HEK293T (cell line): ENCODE measurements at regions not wholly inside any gene's neighbourhood (a gene's known extent, or its start where the extent isn't known, plus 50 kb on each side); places are given as distances from the start of the nearest gene placed in this dataset.

ENCODE experiments used
- CTCF ChIA-PET: fragments of 350-600 bp; formaldehyde crosslinking; extraction: SDS; loops from one replicate; lab custom pipeline; 2021; ENCODE audit warnings: antibody characterized with exemption, inconsistent platforms; lab: Yijun Ruan, JAX
- POLR2A ChIA-PET: fragments of 350-600 bp; formaldehyde crosslinking; extraction: SDS; loops from one replicate; lab custom pipeline; 2020; ENCODE audit warnings: antibody characterized with exemption, inconsistent platforms; lab: Yijun Ruan, JAX
- DNase-seq: peaks from one replicate; pipeline ENCODE4 v3.0.0; 2012; ENCODE audit warnings: mixed read lengths; ENCODE audit errors: extremely low spot score
- ARNT ChIP-seq: fragments of 450-650 bp; IDR thresholded peaks from 2 replicates; pipeline ENCODE4 v1.6.1; 2017; ENCODE audit warnings: mild to moderate bottlenecking
- BHLHE40 ChIP-seq: fragments of 450-650 bp; IDR thresholded peaks from 2 replicates; pipeline ENCODE4 v1.6.1; 2016; ENCODE audit warnings: mild to moderate bottlenecking, moderate library complexity, borderline replicate concordance
- CTBP1 ChIP-seq: fragments of 450-650 bp; IDR thresholded peaks from 2 replicates; pipeline ENCODE4 v1.6.1; 2016; ENCODE audit warnings: borderline replicate concordance
- ELF4 ChIP-seq: fragments of 450-650 bp; IDR thresholded peaks from 2 replicates; pipeline ENCODE4 v1.6.1; 2017; ENCODE audit warnings: antibody characterized with exemption
- FOXA1 ChIP-seq: fragments of 450-650 bp; IDR thresholded peaks from 2 replicates; pipeline ENCODE4 v1.6.1; 2016; ENCODE audit warnings: mild to moderate bottlenecking
- FOXK2 ChIP-seq: fragments of 450-650 bp; IDR thresholded peaks from 2 replicates; pipeline ENCODE4 v1.6.1; 2016; ENCODE audit warnings: mild to moderate bottlenecking
- FOXM1 ChIP-seq: fragments of 450-650 bp; IDR thresholded peaks from 2 replicates; pipeline ENCODE4 v1.6.1; 2017; ENCODE audit warnings: mild to moderate bottlenecking, borderline replicate concordance
- HDGF ChIP-seq: fragments of 450-650 bp; IDR thresholded peaks from 2 replicates; pipeline ENCODE4 v1.6.1; 2017; ENCODE audit warnings: antibody characterized with exemption, borderline replicate concordance
- L3MBTL2 ChIP-seq: fragments of 450-650 bp; conservative IDR thresholded peaks from 2 replicates; pipeline ENCODE4 v1.6.1; 2016; ENCODE audit warnings: mild to moderate bottlenecking
- LEF1 ChIP-seq: fragments of 450-650 bp; IDR thresholded peaks from 2 replicates; pipeline ENCODE4 v1.6.1; 2017; ENCODE audit warnings: mild to moderate bottlenecking, borderline replicate concordance
- NFRKB ChIP-seq: fragments of 450-650 bp; IDR thresholded peaks from 2 replicates; pipeline ENCODE4 v1.6.1; 2016; ENCODE audit warnings: mild to moderate bottlenecking, moderate library complexity
- SP1 ChIP-seq: fragments of 450-650 bp; IDR thresholded peaks from 2 replicates; pipeline ENCODE4 v1.6.1; 2017
- SUZ12 ChIP-seq: fragments of 450-650 bp; IDR thresholded peaks from 2 replicates; pipeline ENCODE4 v1.6.1; 2016; ENCODE audit warnings: mild to moderate bottlenecking
- TARDBP ChIP-seq: fragments of 450-650 bp; IDR thresholded peaks from 2 replicates; pipeline ENCODE4 v1.6.1; 2016
- ZNF384 ChIP-seq: fragments of 450-650 bp; IDR thresholded peaks from 2 replicates; pipeline ENCODE4 v1.6.1; 2016
- TF ChIP-seq, protein P1 (sequence below): fragments of 450-650 bp; IDR thresholded peaks from 2 replicates; pipeline ENCODE4 v1.6.1; 2016

- CTCF ChIA-PET: interaction anchor here (0.5 kb wide), 1 partner anchor 967 kb away, joined by 4 read pairs; no protein-coding TSS in a partner anchor
- POLR2A ChIA-PET: no interaction called here
- no peak for TF ChIP-seq LEF1
- TF ChIP-seq BHLHE40: no peak
- TF ChIP-seq L3MBTL2: no peak
- TF ChIP-seq, protein P1, sequence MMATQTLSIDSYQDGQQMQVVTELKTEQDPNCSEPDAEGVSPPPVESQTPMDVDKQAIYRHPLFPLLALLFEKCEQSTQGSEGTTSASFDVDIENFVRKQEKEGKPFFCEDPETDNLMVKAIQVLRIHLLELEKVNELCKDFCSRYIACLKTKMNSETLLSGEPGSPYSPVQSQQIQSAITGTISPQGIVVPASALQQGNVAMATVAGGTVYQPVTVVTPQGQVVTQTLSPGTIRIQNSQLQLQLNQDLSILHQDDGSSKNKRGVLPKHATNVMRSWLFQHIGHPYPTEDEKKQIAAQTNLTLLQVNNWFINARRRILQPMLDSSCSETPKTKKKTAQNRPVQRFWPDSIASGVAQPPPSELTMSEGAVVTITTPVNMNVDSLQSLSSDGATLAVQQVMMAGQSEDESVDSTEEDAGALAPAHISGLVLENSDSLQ: no peak
- TF ChIP-seq HDGF: no peak
- no peak for TF ChIP-seq SP1
- TF ChIP-seq SUZ12: no peak
- TF ChIP-seq ZNF384: no peak
- TF ChIP-seq FOXM1: no peak
- TF ChIP-seq FOXK2: no peak
- no peak for TF ChIP-seq ELF4
- TF ChIP-seq CTBP1: no peak
- no peak for TF ChIP-seq ARNT
- TF ChIP-seq NFRKB: no peak
- TF ChIP-seq FOXA1: no peak
- no peak for TF ChIP-seq TARDBP
- DNase-seq: no peak
Measured at GRCh38 chr2:195392446-195393336, 264.3 kb upstream of the SLC39A10 start.

DNA sequence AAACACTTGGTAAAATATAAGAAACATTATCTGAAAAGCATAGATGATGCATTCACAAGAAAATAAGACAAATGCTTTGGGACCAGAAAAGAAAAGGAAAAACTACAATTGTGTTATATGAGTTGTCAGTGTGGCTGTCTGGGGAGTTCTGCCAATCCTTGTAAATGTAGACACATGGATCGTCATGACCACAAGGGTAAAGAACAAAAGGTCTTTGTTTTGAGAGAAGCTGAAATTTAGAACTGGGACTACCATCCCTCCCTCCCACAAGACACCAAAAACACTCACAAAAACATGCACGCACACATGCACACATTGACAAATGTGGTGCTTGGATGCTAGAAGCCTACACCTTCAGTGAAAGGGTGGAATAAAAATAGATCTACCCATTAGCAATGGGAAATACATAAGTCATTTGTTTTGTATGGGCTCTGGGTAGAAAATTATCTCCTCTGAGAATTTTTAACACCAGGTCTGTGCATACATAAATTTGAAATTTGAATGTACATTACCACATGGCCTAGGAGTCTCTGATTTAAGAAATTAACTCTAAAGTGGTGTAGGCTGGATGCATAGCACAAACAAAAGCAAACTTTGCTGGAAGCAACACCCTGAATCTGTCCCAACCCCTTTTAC lies 266.2 kb upstream of the SLC39A10 start:
- no peak for TF ChIP-seq ELF4
- no peak for TF ChIP-seq ARNT
- no peak for TF ChIP-seq FOXM1
- TF ChIP-seq SP1: no peak
- TF ChIP-seq NFRKB: no peak
- TF ChIP-seq FOXK2: no peak
- TF ChIP-seq, protein P1: no peak
- no peak for TF ChIP-seq HDGF
- no peak for TF ChIP-seq BHLHE40
- TF ChIP-seq ZNF384: no peak
- TF ChIP-seq FOXA1: no peak
- no peak for TF ChIP-seq L3MBTL2
- no peak for TF ChIP-seq TARDBP
- TF ChIP-seq CTBP1: no peak
- TF ChIP-seq SUZ12: no peak
- POLR2A ChIA-PET: no interaction called here
- DNase-seq: no peak
- CTCF ChIA-PET: interaction anchor here (0.6 kb wide), 1 partner anchor 53 kb away, joined by 6 read pairs; no protein-coding TSS in a partner anchor

DNA sequence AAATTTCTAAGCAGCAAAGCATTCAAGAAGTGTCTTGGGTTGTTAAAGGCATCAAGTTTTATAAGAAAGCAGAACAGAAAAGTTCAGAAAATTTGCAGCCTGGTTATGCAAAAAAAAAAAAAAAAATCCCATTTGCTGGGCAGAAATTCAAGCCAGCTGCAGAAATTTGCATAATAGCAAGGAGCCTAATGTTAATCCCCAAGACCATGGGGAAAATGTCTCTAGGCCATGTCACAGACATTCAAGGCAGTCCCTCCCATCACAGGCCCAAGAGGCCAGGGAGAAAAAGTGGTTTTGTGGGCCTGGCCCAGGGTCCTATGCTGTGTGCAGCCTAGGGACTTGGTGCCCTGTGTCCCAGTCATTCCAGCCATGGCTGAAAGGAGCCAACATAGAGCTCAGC lies 269.0 kb upstream of the SLC39A10 start:
- ChIA-PET CTCF (no interaction called here), POLR2A (no interaction called here)
- DNase-seq: no peak
- TF ChIP-seq HDGF (no peak), ELF4 (no peak), ZNF384 (no peak), FOXM1 (no peak), FOXK2 (no peak), L3MBTL2 (no peak), SUZ12 (no peak)
- TF ChIP-seq, protein P1: no peak

DNA sequence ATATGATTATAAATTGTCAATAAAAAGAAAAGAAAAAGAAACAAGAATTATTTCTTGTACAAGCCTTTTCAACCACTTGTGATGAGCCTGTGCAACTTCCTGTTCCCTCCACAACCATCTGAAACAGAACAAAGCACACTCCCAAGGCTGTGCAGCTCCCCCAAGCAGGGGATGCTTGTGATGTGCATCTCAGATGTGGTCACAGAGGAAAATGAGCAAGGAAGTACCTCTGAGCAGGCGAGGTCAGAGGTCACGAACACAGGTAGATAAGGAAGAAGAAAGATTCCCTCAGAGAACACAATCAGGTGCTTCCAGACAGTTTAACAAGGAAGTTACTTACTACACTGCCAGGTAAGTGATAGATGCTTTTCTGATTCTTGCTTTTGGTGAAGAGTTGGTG lies 274.8 kb upstream of the SLC39A10 start:
- ChIA-PET POLR2A (no interaction called here), CTCF (no interaction called here)
- no peak for DNase-seq
- no peak for TF ChIP-seq NFRKB
- no peak for TF ChIP-seq FOXK2
- no peak for TF ChIP-seq LEF1
- no peak for TF ChIP-seq TARDBP
- no peak for TF ChIP-seq SP1
- no peak for TF ChIP-seq FOXM1
- TF ChIP-seq HDGF: no peak
- no peak for TF ChIP-seq L3MBTL2
- no peak for TF ChIP-seq BHLHE40
- TF ChIP-seq ARNT: no peak
- TF ChIP-seq CTBP1: no peak
- no peak for TF ChIP-seq SUZ12
- no peak for TF ChIP-seq FOXA1
- no peak for TF ChIP-seq ELF4
- TF ChIP-seq, protein P1: no peak
- no peak for TF ChIP-seq ZNF384
